SK-N-SH treated with all-trans-retinoic acid at 6 μM for 48 hours (cell line): ENCODE measurements at regions not wholly inside any gene's neighbourhood (a gene's known extent, or its start where the extent isn't known, plus 50 kb on each side); places are given as distances from the start of the nearest gene placed in this dataset.

Experiments used
- ATAC-seq: fragments of 200-7000 bp; cut with Tn5 transposase; 3 replicates; pipeline ENCODE4 v1.9.1; 2020; ENCODE audit warnings: mild to moderate bottlenecking, moderate library complexity
- ARNTL ChIP-seq: fragments of 450-650 bp; formaldehyde crosslinking; IDR thresholded peaks from 2 replicates; pipeline ENCODE4 v1.5.0; 2020; ENCODE audit warnings: low read depth, mild to moderate bottlenecking, moderate library complexity, borderline replicate concordance
- BACH2 ChIP-seq: fragments of 250-450 bp; sonication (Bioruptor Pico); IDR thresholded peaks from 2 replicates; pipeline ENCODE4 v1.9.0; 2021; ENCODE audit warnings: mild to moderate bottlenecking, borderline replicate concordance
- CSDC2 ChIP-seq: fragments of 250-450 bp; sonication (Bioruptor Pico); IDR thresholded peaks from 2 replicates; pipeline ENCODE4 v1.5.0; 2020; ENCODE audit warnings: mild to moderate bottlenecking, moderate library complexity
- CSRNP3 ChIP-seq: fragments of 250-450 bp; sonication (Bioruptor Pico); IDR thresholded peaks from 2 replicates; pipeline ENCODE4 v1.5.1; 2021; ENCODE audit warnings: mild to moderate bottlenecking, moderate library complexity
- ESRRG ChIP-seq: fragments of 250-450 bp; sonication (Bioruptor Pico); IDR thresholded peaks from 2 replicates; pipeline ENCODE4 v1.6.1; 2021; ENCODE audit warnings: mild to moderate bottlenecking
- GLIS3 ChIP-seq: fragments of 250-450 bp; sonication (Bioruptor Pico); IDR thresholded peaks from 2 replicates; pipeline ENCODE4 v1.5.0; 2020; ENCODE audit warnings: mild to moderate bottlenecking, moderate library complexity
- ISL1 ChIP-seq: fragments of 250-450 bp; sonication (Bioruptor Pico); IDR thresholded peaks from 2 replicates; pipeline ENCODE4 v2.1.2; 2022; ENCODE audit warnings: mild to moderate bottlenecking, moderate library complexity
- OSR1 ChIP-seq: fragments of 250-450 bp; sonication (Bioruptor Pico); IDR thresholded peaks from 2 replicates; pipeline ENCODE4 v1.8.0; 2022; ENCODE audit warnings: moderate library complexity, mild to moderate bottlenecking, inconsistent platforms
- POU6F1 ChIP-seq: fragments of 250-450 bp; sonication (Bioruptor Pico); IDR thresholded peaks from 2 replicates; pipeline ENCODE4 v1.8.0; 2021; ENCODE audit warnings: low read depth, mild to moderate bottlenecking, moderate library complexity, borderline replicate concordance
- PPARA ChIP-seq: fragments of 250-450 bp; sonication (Bioruptor Pico); IDR thresholded peaks from 2 replicates; pipeline ENCODE4 v1.5.0; 2020; ENCODE audit warnings: mild to moderate bottlenecking, borderline replicate concordance
- RARB ChIP-seq: fragments of 250-450 bp; sonication (Bioruptor Pico); IDR thresholded peaks from 2 replicates; pipeline ENCODE4 v1.8.0; 2021; ENCODE audit warnings: mild to moderate bottlenecking, moderate library complexity
- SNAI2 ChIP-seq: fragments of 250-450 bp; sonication (Bioruptor Pico); IDR thresholded peaks from 2 replicates; pipeline ENCODE4 v1.5.0; 2020; ENCODE audit warnings: mild to moderate bottlenecking, moderate library complexity
- TCF4 ChIP-seq: fragments of 250-450 bp; sonication (Bioruptor Pico); IDR thresholded peaks from 2 replicates; pipeline ENCODE4 v1.8.0; 2021; ENCODE audit warnings: mild to moderate bottlenecking, moderate library complexity, borderline replicate concordance
- TOX ChIP-seq: fragments of 250-450 bp; sonication (Bioruptor Pico); IDR thresholded peaks from 2 replicates; pipeline ENCODE4 v1.8.0; 2021; ENCODE audit warnings: mild to moderate bottlenecking, moderate library complexity, borderline replicate concordance
- ZC3H10 ChIP-seq: fragments of 250-450 bp; sonication (Bioruptor Pico); IDR thresholded peaks from 2 replicates; pipeline ENCODE4 v1.5.1; 2021; ENCODE audit warnings: mild to moderate bottlenecking, moderate library complexity
- ZFP30 ChIP-seq: fragments of 450-650 bp; formaldehyde crosslinking; IDR thresholded peaks from 2 replicates; pipeline ENCODE4 v1.5.0; 2022; ENCODE audit warnings: mild to moderate bottlenecking, moderate library complexity
- ZNF565 ChIP-seq: fragments of 450-650 bp; formaldehyde crosslinking; conservative IDR thresholded peaks from 2 replicates; pipeline ENCODE4 v1.5.0; 2020; ENCODE audit warnings: low read depth, mild to moderate bottlenecking, moderate library complexity
- ZNF70 ChIP-seq: fragments of 450-650 bp; formaldehyde crosslinking; IDR thresholded peaks from 2 replicates; pipeline ENCODE4 v1.5.0; 2020; ENCODE audit warnings: mild to moderate bottlenecking, moderate library complexity
- ZNF8 ChIP-seq: fragments of 450-650 bp; formaldehyde crosslinking; IDR thresholded peaks from 2 replicates; pipeline ENCODE4 v1.5.0; 2020; ENCODE audit warnings: mild to moderate bottlenecking, moderate library complexity
- TF ChIP-seq, protein P1 (sequence below): fragments of 250-450 bp; sonication (Bioruptor Pico); IDR thresholded peaks from 2 replicates; pipeline ENCODE4 v1.5.0; 2020; ENCODE audit warnings: mild to moderate bottlenecking, moderate library complexity
- TF ChIP-seq, protein P2 (sequence below): fragments of 250-450 bp; sonication (Bioruptor Pico); IDR thresholded peaks from 2 replicates; pipeline ENCODE4 v1.5.1; 2020; ENCODE audit warnings: low read depth, mild to moderate bottlenecking, moderate library complexity

- no peak for ATAC-seq
- TF ChIP-seq TOX (CRISPR knock-in tag) (no peak), ZNF565 (no peak), PPARA (no peak), TCF4 (CRISPR knock-in tag) (no peak), ZNF70 (no peak), POU6F1 (no peak), CSDC2 (CRISPR knock-in tag) (no peak), CSRNP3 (CRISPR knock-in tag) (no peak), OSR1 (CRISPR knock-in tag) (no peak), RARB (no peak), BACH2 (CRISPR knock-in tag) (no peak), GLIS3 (CRISPR knock-in tag) (no peak), ARNTL (CRISPR knock-in tag) (no peak), ESRRG (CRISPR knock-in tag) (no peak), ZC3H10 (CRISPR knock-in tag) (no peak), SNAI2 (CRISPR knock-in tag) (no peak), ZFP30 (CRISPR knock-in tag) (no peak), ISL1 (CRISPR knock-in tag) (no peak)
- TF ChIP-seq, protein P1, sequence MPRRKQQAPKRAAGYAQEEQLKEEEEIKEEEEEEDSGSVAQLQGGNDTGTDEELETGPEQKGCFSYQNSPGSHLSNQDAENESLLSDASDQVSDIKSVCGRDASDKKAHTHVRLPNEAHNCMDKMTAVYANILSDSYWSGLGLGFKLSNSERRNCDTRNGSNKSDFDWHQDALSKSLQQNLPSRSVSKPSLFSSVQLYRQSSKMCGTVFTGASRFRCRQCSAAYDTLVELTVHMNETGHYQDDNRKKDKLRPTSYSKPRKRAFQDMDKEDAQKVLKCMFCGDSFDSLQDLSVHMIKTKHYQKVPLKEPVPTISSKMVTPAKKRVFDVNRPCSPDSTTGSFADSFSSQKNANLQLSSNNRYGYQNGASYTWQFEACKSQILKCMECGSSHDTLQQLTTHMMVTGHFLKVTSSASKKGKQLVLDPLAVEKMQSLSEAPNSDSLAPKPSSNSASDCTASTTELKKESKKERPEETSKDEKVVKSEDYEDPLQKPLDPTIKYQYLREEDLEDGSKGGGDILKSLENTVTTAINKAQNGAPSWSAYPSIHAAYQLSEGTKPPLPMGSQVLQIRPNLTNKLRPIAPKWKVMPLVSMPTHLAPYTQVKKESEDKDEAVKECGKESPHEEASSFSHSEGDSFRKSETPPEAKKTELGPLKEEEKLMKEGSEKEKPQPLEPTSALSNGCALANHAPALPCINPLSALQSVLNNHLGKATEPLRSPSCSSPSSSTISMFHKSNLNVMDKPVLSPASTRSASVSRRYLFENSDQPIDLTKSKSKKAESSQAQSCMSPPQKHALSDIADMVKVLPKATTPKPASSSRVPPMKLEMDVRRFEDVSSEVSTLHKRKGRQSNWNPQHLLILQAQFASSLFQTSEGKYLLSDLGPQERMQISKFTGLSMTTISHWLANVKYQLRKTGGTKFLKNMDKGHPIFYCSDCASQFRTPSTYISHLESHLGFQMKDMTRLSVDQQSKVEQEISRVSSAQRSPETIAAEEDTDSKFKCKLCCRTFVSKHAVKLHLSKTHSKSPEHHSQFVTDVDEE (CRISPR knock-in tag) = no peak
- TF ChIP-seq, protein P2, sequence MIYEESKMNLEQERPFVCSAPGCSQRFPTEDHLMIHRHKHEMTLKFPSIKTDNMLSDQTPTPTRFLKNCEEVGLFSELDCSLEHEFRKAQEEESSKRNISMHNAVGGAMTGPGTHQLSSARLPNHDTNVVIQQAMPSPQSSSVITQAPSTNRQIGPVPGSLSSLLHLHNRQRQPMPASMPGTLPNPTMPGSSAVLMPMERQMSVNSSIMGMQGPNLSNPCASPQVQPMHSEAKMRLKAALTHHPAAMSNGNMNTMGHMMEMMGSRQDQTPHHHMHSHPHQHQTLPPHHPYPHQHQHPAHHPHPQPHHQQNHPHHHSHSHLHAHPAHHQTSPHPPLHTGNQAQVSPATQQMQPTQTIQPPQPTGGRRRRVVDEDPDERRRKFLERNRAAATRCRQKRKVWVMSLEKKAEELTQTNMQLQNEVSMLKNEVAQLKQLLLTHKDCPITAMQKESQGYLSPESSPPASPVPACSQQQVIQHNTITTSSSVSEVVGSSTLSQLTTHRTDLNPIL (CRISPR knock-in tag) = no peak
- TF ChIP-seq, all 23 proteins: peak for 0
These were observed 52.4 kb upstream of the NLK start for GRCh38 chr17:27990100-27990499.

DNA sequence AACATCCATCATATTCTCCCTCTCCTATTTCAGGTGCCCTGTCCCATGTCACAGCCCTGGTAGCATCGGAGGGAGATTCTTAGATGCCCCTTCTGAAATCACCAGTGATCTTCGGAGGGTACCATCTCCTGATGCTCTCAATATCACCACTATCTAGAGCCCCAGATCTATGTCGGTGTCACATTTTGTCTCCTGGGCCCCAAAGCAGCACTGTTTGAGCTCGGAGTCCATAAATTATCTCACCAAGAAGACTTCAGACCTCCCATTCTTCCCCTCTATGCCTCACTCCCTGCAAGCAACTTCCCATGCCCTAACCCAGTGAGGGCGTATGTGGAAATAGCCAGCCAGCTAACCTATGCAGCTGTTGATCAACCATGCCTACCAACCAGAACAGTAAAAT is 51.5 kb upstream of the NLK start:
- TF ChIP-seq PPARA (no peak), ZC3H10 (CRISPR knock-in tag) (no peak), ZFP30 (CRISPR knock-in tag) (no peak), ESRRG (CRISPR knock-in tag) (no peak), TOX (CRISPR knock-in tag) (no peak), TCF4 (CRISPR knock-in tag) (no peak), SNAI2 (CRISPR knock-in tag) (no peak), CSDC2 (CRISPR knock-in tag) (no peak), RARB (no peak), ZNF8 (no peak), GLIS3 (CRISPR knock-in tag) (no peak)
- TF ChIP-seq, protein P2 (CRISPR knock-in tag) = no peak
- TF ChIP-seq, all 23 proteins: peak for 0

GRCh38 chr17:27991462-27991993 is 50.9 kb upstream of the NLK start:
- ATAC-seq = no peak
- no peak for TF ChIP-seq BACH2 (CRISPR knock-in tag)
- no peak for TF ChIP-seq ISL1 (CRISPR knock-in tag)
- TF ChIP-seq ZFP30 (CRISPR knock-in tag) = no peak
- TF ChIP-seq PPARA = no peak

More for the DNA sequence above, 51.5 kb upstream of the NLK start:
- no peak for ATAC-seq
